ENCODE measurements at regions not wholly inside any gene's neighbourhood (a gene's known extent, or its start where the extent isn't known, plus 50 kb on each side); places are given as distances from the start of the nearest gene placed in this dataset.

DNA sequence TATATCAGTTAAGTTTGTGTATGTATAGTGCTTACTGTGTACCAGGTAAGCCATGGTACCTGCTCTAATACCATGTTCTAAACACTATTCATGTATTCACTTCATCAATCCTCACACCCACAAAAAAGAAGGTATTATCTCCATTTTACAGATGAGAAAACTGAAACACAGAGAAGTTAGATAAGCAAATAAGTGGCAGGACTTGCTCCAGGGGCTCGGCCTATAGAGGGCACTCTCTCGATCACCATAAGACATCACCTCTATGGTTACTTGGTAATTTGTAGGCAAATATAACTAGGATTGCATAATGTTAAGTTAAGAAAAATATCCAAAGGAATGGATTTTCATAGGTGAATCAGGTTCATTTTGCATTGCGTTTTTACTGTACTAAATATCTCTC is 118.1 kb upstream of the FN1 start:
- Histone ChIP-seq H3K36me3 (ENCODE audit: insufficient read depth, low read length) (no peaks in the 10 kb centered on the region), H2AFZ (ENCODE audit: low read length) (no peak overlapping the region), H3K4me2 (ENCODE audit: low read depth, low read length, poor library complexity, severe bottlenecking) (no peak overlapping the region), H3K9me3 (ENCODE audit: insufficient read depth, low read depth, low read length) (no peaks in the 10 kb centered on the region), H3F3A (ENCODE audit: low read depth) (no peaks in the 10 kb centered on the region), H4K20me1 (ENCODE audit: insufficient read depth, low read length, poor library complexity, severe bottlenecking) (no peaks in the 10 kb centered on the region), H3K4me1 (ENCODE audit: insufficient read depth, low read length, poor library complexity, severe bottlenecking) (no peaks in the 10 kb centered on the region), H3K4me3 (ENCODE audit: low read length, poor library complexity, severe bottlenecking) (no peak overlapping the region), H3K27me3 (ENCODE audit: insufficient read depth, low read length, poor library complexity, severe bottlenecking) (no peaks in the 10 kb centered on the region), H3K79me2 (ENCODE audit: insufficient read depth, low read length) (no peaks in the 10 kb centered on the region), H3K9ac (ENCODE audit: low read depth, low read length, poor library complexity, severe bottlenecking) (no peak overlapping the region), H3K9me2 (replicated peaks; ENCODE audit: low read depth, low read length) (no peaks in the 10 kb centered on the region)
- TF ChIP-seq, protein P1, sequence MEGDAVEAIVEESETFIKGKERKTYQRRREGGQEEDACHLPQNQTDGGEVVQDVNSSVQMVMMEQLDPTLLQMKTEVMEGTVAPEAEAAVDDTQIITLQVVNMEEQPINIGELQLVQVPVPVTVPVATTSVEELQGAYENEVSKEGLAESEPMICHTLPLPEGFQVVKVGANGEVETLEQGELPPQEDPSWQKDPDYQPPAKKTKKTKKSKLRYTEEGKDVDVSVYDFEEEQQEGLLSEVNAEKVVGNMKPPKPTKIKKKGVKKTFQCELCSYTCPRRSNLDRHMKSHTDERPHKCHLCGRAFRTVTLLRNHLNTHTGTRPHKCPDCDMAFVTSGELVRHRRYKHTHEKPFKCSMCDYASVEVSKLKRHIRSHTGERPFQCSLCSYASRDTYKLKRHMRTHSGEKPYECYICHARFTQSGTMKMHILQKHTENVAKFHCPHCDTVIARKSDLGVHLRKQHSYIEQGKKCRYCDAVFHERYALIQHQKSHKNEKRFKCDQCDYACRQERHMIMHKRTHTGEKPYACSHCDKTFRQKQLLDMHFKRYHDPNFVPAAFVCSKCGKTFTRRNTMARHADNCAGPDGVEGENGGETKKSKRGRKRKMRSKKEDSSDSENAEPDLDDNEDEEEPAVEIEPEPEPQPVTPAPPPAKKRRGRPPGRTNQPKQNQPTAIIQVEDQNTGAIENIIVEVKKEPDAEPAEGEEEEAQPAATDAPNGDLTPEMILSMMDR (conservative IDR thresholded peaks at IDR 0.05; ENCODE audit: low read length), result peak; percentile 34
- no peak for TF ChIP-seq EZH2phosphoT487 (IDR thresholded peaks at IDR 0.05; ENCODE audit: borderline replicate concordance)

DNA sequence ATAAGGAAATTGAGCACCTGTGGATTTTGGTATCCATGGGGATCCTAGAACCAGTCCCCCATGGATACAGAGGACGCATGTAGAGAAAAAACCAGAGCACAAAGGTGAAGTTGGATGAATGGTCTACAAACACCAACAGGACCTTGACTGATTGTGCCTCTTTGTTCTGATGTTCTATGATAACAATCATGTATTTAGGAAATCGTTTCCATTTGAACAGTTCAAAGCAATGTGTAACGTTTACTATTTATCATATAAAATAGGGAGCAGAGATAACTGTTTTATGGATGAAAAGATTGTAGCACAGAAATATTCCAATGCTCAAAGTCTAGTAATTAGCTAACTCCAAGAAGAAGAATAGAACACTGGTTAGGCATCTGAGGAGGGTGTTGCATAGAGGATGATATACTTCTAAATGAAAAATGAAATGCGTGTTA is 116.3 kb upstream of the FN1 start:
- Histone ChIP-seq H2AFZ (ENCODE audit: low read length) (no peak overlapping the region), H3K27me3 (ENCODE audit: insufficient read depth, low read length, poor library complexity, severe bottlenecking) (no peaks in the 10 kb centered on the region), H3K4me1 (ENCODE audit: insufficient read depth, low read length, poor library complexity, severe bottlenecking) (no peaks in the 10 kb centered on the region), H3K9me2 (replicated peaks; ENCODE audit: low read depth, low read length) (no peaks in the 10 kb centered on the region), H3K79me2 (ENCODE audit: insufficient read depth, low read length) (no peaks in the 10 kb centered on the region), H4K20me1 (ENCODE audit: insufficient read depth, low read length, poor library complexity, severe bottlenecking) (no peaks in the 10 kb centered on the region), H3K4me2 (ENCODE audit: low read depth, low read length, poor library complexity, severe bottlenecking) (no peak overlapping the region), H3F3A (ENCODE audit: low read depth) (no peaks in the 10 kb centered on the region), H3K4me3 (ENCODE audit: low read length, poor library complexity, severe bottlenecking) (no peak overlapping the region), H3K9ac (ENCODE audit: low read depth, low read length, poor library complexity, severe bottlenecking) (no peak overlapping the region), H3K36me3 (ENCODE audit: insufficient read depth, low read length) (no peaks in the 10 kb centered on the region), H3K9me3 (ENCODE audit: insufficient read depth, low read depth, low read length) (no peaks in the 10 kb centered on the region)
- TF ChIP-seq EZH2phosphoT487 (IDR thresholded peaks at IDR 0.05; ENCODE audit: borderline replicate concordance), result no peak
- TF ChIP-seq, protein P1 (conservative IDR thresholded peaks at IDR 0.05; ENCODE audit: low read length), result no peak

DNA sequence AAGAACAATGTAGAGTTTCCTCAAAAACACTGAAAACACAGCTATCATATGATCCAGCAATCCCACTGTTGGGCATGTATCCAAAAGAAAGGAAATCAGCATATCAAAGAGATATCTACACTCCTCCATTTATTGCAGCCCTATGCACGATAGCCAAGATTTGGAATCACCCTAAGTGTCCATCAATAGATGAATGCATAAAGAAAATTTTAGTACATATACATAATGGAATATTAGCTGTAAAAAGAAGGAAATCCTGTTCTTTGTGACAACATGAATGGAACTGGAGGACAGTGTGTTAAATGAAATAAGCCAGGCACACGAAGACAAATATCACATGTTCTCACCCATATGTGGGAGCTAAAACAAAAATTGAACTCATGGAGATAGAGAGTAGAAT is 114.5 kb upstream of the FN1 start:
- H3K9ac ChIP-seq (ENCODE audit: low read depth, low read length, poor library complexity, severe bottlenecking), result no peak overlapping the region
- H3K36me3 ChIP-seq (ENCODE audit: insufficient read depth, low read length), result no peaks in the 10 kb centered on the region
- no peaks in the 10 kb centered on the region for H3K27me3 ChIP-seq (ENCODE audit: insufficient read depth, low read length, poor library complexity, severe bottlenecking)
- no peaks in the 10 kb centered on the region for H3K9me3 ChIP-seq (ENCODE audit: insufficient read depth, low read depth, low read length)
- no peaks in the 10 kb centered on the region for H4K20me1 ChIP-seq (ENCODE audit: insufficient read depth, low read length, poor library complexity, severe bottlenecking)
- H3K4me2 ChIP-seq (ENCODE audit: low read depth, low read length, poor library complexity, severe bottlenecking), result no peak overlapping the region
- no peak overlapping the region for H3K4me3 ChIP-seq (ENCODE audit: low read length, poor library complexity, severe bottlenecking)
- H3K79me2 ChIP-seq (ENCODE audit: insufficient read depth, low read length), result no peaks in the 10 kb centered on the region
- H2AFZ ChIP-seq (ENCODE audit: low read length), result no peak overlapping the region
- H3K9me2 ChIP-seq (replicated peaks; ENCODE audit: low read depth, low read length), result no peaks in the 10 kb centered on the region
- no peaks in the 10 kb centered on the region for H3F3A ChIP-seq (ENCODE audit: low read depth)
- H3K4me1 ChIP-seq (ENCODE audit: insufficient read depth, low read length, poor library complexity, severe bottlenecking), result no peaks in the 10 kb centered on the region
- no peak for TF ChIP-seq EZH2phosphoT487 (IDR thresholded peaks at IDR 0.05; ENCODE audit: borderline replicate concordance)
- TF ChIP-seq, protein P1 (conservative IDR thresholded peaks at IDR 0.05; ENCODE audit: low read length), result no peak
